ENCODE measurements at regions not wholly inside any gene's neighbourhood (a gene's known extent, or its start where the extent isn't known, plus 50 kb on each side); places are given as distances from the start of the nearest gene placed in this dataset.
A peak's percentile ranks its signal among the peaks of the same experiment; 100 is the strongest.

GRCh38 chr11:70630816-70631623, 232.7 kb downstream of the CTTN start:
- DNase-seq (no peak), ATAC-seq (replicated peaks) (no peak)
- Mint-ChIP-seq H3K4me1 (no peaks in the 10 kb centered on the region), H3K27me3 (peaks cover 16 to 19% of the 10 kb centered on the region in 2 donors), H3K9me3 (peaks cover 1 to 4% of the 10 kb centered on the region in 2 donors), H3K36me3 (no peaks in the 10 kb centered on the region), H3K4me3 (no peak overlapping the region), H3K27ac (no peak overlapping the region)

GRCh38 chr11:70631624-70632047, 233.3 kb downstream of the CTTN start:
- Mint-ChIP-seq H3K27ac (no peak overlapping the region), H3K9me3 (peaks cover 1 to 4% of the 10 kb centered on the region in 2 donors), H3K36me3 (no peaks in the 10 kb centered on the region), H3K4me1 (no peaks in the 10 kb centered on the region), H3K4me3 (no peak overlapping the region), H3K27me3 (peaks cover 16 to 19% of the 10 kb centered on the region in 2 donors)
- DNase-seq = no peak
- no peak for ATAC-seq (replicated peaks)

GRCh38 chr11:70633610-70634009, 235.3 kb downstream of the CTTN start:
- H3K9me3 Mint-ChIP-seq = peaks cover 1 to 4% of the 10 kb centered on the region in 2 donors
- DNase-seq = no peak
- no peak for ATAC-seq (replicated peaks)
- no peaks in the 10 kb centered on the region for H3K4me1 Mint-ChIP-seq
- no peak overlapping the region for H3K27ac Mint-ChIP-seq
- no peak overlapping the region for H3K4me3 Mint-ChIP-seq
- H3K27me3 Mint-ChIP-seq = peaks cover 13 to 18% of the 10 kb centered on the region in 2 donors
- no peaks in the 10 kb centered on the region for H3K36me3 Mint-ChIP-seq

- H3K27ac Mint-ChIP-seq = no peak overlapping the region
- no peak overlapping the region for H3K4me3 Mint-ChIP-seq
- H3K4me1 Mint-ChIP-seq = no peaks in the 10 kb centered on the region
- no peak for DNase-seq
- no peaks in the 10 kb centered on the region for H3K9me3 Mint-ChIP-seq
- peaks cover 9 to 16% of the 10 kb centered on the region in 2 donors for H3K27me3 Mint-ChIP-seq
- H3K36me3 Mint-ChIP-seq = no peaks in the 10 kb centered on the region
- no peak for ATAC-seq (replicated peaks)
These were observed 238.3 kb downstream of the CTTN start for GRCh38 chr11:70636659-70637058.

GRCh38 chr11:70637186-70637800, 239.0 kb downstream of the CTTN start:
- DNase-seq (no peak), ATAC-seq (replicated peaks) (no peak)
- H3K9me3 Mint-ChIP-seq = no peaks in the 10 kb centered on the region
- H3K4me3 Mint-ChIP-seq = no peak overlapping the region
- no peak overlapping the region for H3K27ac Mint-ChIP-seq
- no peaks in the 10 kb centered on the region for H3K36me3 Mint-ChIP-seq
- H3K4me1 Mint-ChIP-seq = no peaks in the 10 kb centered on the region
- H3K27me3 Mint-ChIP-seq = peaks cover 9 to 16% of the 10 kb centered on the region in 2 donors

- peaks cover 9 to 16% of the 10 kb centered on the region in 2 donors for H3K27me3 Mint-ChIP-seq
- no peak for ATAC-seq (replicated peaks)
- H3K4me3 Mint-ChIP-seq = no peak overlapping the region
- no peak for DNase-seq
- no peaks in the 10 kb centered on the region for H3K9me3 Mint-ChIP-seq
- no peaks in the 10 kb centered on the region for H3K36me3 Mint-ChIP-seq
- no peak overlapping the region for H3K27ac Mint-ChIP-seq
- no peaks in the 10 kb centered on the region for H3K4me1 Mint-ChIP-seq
These were observed 239.7 kb downstream of the CTTN start for GRCh38 chr11:70637949-70638583.

GRCh38 chr11:70640408-70640807, 242.1 kb downstream of the CTTN start:
- DNase-seq (no peak), ATAC-seq (replicated peaks) (no peak)
- H3K36me3 Mint-ChIP-seq = no peaks in the 10 kb centered on the region
- H3K4me3 Mint-ChIP-seq = no peak overlapping the region
- H3K9me3 Mint-ChIP-seq = no peaks in the 10 kb centered on the region
- H3K27ac Mint-ChIP-seq = no peak overlapping the region
- peaks cover 22 to 37% of the 10 kb centered on the region in 2 donors for H3K27me3 Mint-ChIP-seq
- H3K4me1 Mint-ChIP-seq = peaks cover 2 to 5% of the 10 kb centered on the region in 2 donors

GRCh38 chr11:70641369-70641768, 243.0 kb downstream of the CTTN start:
- Mint-ChIP-seq H3K9me3 (no peaks in the 10 kb centered on the region), H3K27ac (no peak overlapping the region), H3K27me3 (peaks cover 29 to 43% of the 10 kb centered on the region in 2 donors), H3K36me3 (no peaks in the 10 kb centered on the region), H3K4me1 (peaks cover 2 to 5% of the 10 kb centered on the region in 2 donors), H3K4me3 (peak overlapping the region in 1 of 2 donors; percentile 11)
- no peak for ATAC-seq (replicated peaks)
- DNase-seq = no peak

GRCh38 chr11:70642266-70642665, 243.9 kb downstream of the CTTN start:
- DNase-seq (no peak), ATAC-seq (replicated peaks) (no peak)
- Mint-ChIP-seq H3K4me3 (no peak overlapping the region), H3K9me3 (no peaks in the 10 kb centered on the region), H3K27ac (no peak overlapping the region), H3K36me3 (no peaks in the 10 kb centered on the region), H3K27me3 (peaks cover 34 to 49% of the 10 kb centered on the region in 2 donors), H3K4me1 (peaks cover 2 to 5% of the 10 kb centered on the region in 2 donors)

- Mint-ChIP-seq H3K36me3 (no peaks in the 10 kb centered on the region), H3K27me3 (peaks cover 41 to 50% of the 10 kb centered on the region in 2 donors), H3K4me3 (no peak overlapping the region), H3K9me3 (no peaks in the 10 kb centered on the region), H3K27ac (no peak overlapping the region), H3K4me1 (peaks cover 2 to 5% of the 10 kb centered on the region in 2 donors)
- no peak for ATAC-seq (replicated peaks)
- no peak for DNase-seq
These were observed 245.3 kb downstream of the CTTN start for GRCh38 chr11:70643642-70644041.

GRCh38 chr11:70644343-70645060, 246.2 kb downstream of the CTTN start:
- Mint-ChIP-seq H3K36me3 (no peaks in the 10 kb centered on the region), H3K9me3 (no peaks in the 10 kb centered on the region), H3K4me1 (peaks cover 2 to 5% of the 10 kb centered on the region in 2 donors), H3K4me3 (no peak overlapping the region), H3K27me3 (peaks cover 44 to 49% of the 10 kb centered on the region in 2 donors), H3K27ac (no peak overlapping the region)
- ATAC-seq (replicated peaks) (no peak), DNase-seq (no peak)

GRCh38 chr11:70645537-70645936, 247.2 kb downstream of the CTTN start:
- Mint-ChIP-seq H3K9me3 (no peaks in the 10 kb centered on the region), H3K27me3 (peaks cover 39 to 44% of the 10 kb centered on the region in 2 donors), H3K4me1 (peaks cover 2 to 5% of the 10 kb centered on the region in 2 donors), H3K27ac (no peak overlapping the region), H3K4me3 (no peak overlapping the region), H3K36me3 (no peaks in the 10 kb centered on the region)
- ATAC-seq (replicated peaks) = no peak
- no peak for DNase-seq

GRCh38 chr11:70646272-70647049, 248.1 kb downstream of the CTTN start:
- H3K36me3 Mint-ChIP-seq = no peaks in the 10 kb centered on the region
- ATAC-seq (replicated peaks) (no peak), DNase-seq (no peak)
- no peaks in the 10 kb centered on the region for H3K9me3 Mint-ChIP-seq
- no peak overlapping the region for H3K27ac Mint-ChIP-seq
- peaks cover 34 to 36% of the 10 kb centered on the region in 2 donors for H3K27me3 Mint-ChIP-seq
- peaks cover 2 to 5% of the 10 kb centered on the region in 2 donors for H3K4me1 Mint-ChIP-seq
- no peak overlapping the region for H3K4me3 Mint-ChIP-seq

Data from stimulated activated naive B cell treated with anti-CD40 and anti-IgM and Interleukin-4, amounts not matched to agents 10 μg/mL and 1 μg/mL and 100 μg/mL, for 72 hours (primary cell).